Ishikawa (cell line): ENCODE measurements at regions not wholly inside any gene's neighbourhood (a gene's known extent, or its start where the extent isn't known, plus 50 kb on each side); places are given as distances from the start of the nearest gene placed in this dataset.

ENCODE experiments used
- CEBPB ChIP-seq: IDR thresholded peaks from 2 replicates; pipeline ENCODE4 v1.6.1; 2012
- CREB1 ChIP-seq: IDR thresholded peaks from 2 replicates; pipeline ENCODE4 v1.6.1; 2012; ENCODE audit warnings: low read depth
- EGR1 ChIP-seq: IDR thresholded peaks from 2 replicates; pipeline ENCODE4 v1.6.1; 2012
- EP300 ChIP-seq: IDR thresholded peaks from 2 replicates; pipeline ENCODE4 v1.6.1; 2012; ENCODE audit warnings: borderline replicate concordance
- FOXM1 ChIP-seq: IDR thresholded peaks from 2 replicates; pipeline ENCODE4 v1.6.1; 2012; ENCODE audit warnings: low read depth, borderline replicate concordance
- NFIC ChIP-seq: IDR thresholded peaks from 2 replicates; pipeline ENCODE4 v1.6.1; 2012
- TAF1 ChIP-seq: IDR thresholded peaks from 2 replicates; pipeline ENCODE4 v1.6.1; 2012; ENCODE audit warnings: low read depth, mild to moderate bottlenecking
- TCF12 ChIP-seq: IDR thresholded peaks from 2 replicates; pipeline ENCODE4 v1.6.1; 2012; ENCODE audit warnings: low read depth
- YY1 ChIP-seq: IDR thresholded peaks from 2 replicates; pipeline ENCODE4 v1.6.1; 2012; ENCODE audit warnings: low read depth
- TF ChIP-seq, protein P1 (sequence below): IDR thresholded peaks from 2 replicates; pipeline ENCODE4 v1.6.1; 2012
- TF ChIP-seq, protein P2 (sequence below): IDR thresholded peaks from 2 replicates; pipeline ENCODE4 v1.6.1; 2012; ENCODE audit warnings: low read depth, mild to moderate bottlenecking
- TF ChIP-seq, protein P3 (sequence below): IDR thresholded peaks from 2 replicates; pipeline ENCODE4 v1.6.1; 2012

GRCh38 chr9:32306006-32306405, 78.4 kb upstream of the ACO1 start:
- TF ChIP-seq, protein P1, sequence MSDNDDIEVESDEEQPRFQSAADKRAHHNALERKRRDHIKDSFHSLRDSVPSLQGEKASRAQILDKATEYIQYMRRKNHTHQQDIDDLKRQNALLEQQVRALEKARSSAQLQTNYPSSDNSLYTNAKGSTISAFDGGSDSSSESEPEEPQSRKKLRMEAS: no peak
- TF ChIP-seq EGR1 (no peak), CEBPB (no peak), TCF12 (no peak), CREB1 (no peak), EP300 (no peak), FOXM1 (no peak), NFIC (no peak), YY1 (no peak), TAF1 (no peak)
- TF ChIP-seq, protein P2, sequence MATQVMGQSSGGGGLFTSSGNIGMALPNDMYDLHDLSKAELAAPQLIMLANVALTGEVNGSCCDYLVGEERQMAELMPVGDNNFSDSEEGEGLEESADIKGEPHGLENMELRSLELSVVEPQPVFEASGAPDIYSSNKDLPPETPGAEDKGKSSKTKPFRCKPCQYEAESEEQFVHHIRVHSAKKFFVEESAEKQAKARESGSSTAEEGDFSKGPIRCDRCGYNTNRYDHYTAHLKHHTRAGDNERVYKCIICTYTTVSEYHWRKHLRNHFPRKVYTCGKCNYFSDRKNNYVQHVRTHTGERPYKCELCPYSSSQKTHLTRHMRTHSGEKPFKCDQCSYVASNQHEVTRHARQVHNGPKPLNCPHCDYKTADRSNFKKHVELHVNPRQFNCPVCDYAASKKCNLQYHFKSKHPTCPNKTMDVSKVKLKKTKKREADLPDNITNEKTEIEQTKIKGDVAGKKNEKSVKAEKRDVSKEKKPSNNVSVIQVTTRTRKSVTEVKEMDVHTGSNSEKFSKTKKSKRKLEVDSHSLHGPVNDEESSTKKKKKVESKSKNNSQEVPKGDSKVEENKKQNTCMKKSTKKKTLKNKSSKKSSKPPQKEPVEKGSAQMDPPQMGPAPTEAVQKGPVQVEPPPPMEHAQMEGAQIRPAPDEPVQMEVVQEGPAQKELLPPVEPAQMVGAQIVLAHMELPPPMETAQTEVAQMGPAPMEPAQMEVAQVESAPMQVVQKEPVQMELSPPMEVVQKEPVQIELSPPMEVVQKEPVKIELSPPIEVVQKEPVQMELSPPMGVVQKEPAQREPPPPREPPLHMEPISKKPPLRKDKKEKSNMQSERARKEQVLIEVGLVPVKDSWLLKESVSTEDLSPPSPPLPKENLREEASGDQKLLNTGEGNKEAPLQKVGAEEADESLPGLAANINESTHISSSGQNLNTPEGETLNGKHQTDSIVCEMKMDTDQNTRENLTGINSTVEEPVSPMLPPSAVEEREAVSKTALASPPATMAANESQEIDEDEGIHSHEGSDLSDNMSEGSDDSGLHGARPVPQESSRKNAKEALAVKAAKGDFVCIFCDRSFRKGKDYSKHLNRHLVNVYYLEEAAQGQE: no peak
- TF ChIP-seq, protein P3, sequence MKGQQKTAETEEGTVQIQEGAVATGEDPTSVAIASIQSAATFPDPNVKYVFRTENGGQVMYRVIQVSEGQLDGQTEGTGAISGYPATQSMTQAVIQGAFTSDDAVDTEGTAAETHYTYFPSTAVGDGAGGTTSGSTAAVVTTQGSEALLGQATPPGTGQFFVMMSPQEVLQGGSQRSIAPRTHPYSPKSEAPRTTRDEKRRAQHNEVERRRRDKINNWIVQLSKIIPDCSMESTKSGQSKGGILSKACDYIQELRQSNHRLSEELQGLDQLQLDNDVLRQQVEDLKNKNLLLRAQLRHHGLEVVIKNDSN: no peak
